ENCODE measurements at regions not wholly inside any gene's neighbourhood (a gene's known extent, or its start where the extent isn't known, plus 50 kb on each side); places are given as distances from the start of the nearest gene placed in this dataset.

DNA sequence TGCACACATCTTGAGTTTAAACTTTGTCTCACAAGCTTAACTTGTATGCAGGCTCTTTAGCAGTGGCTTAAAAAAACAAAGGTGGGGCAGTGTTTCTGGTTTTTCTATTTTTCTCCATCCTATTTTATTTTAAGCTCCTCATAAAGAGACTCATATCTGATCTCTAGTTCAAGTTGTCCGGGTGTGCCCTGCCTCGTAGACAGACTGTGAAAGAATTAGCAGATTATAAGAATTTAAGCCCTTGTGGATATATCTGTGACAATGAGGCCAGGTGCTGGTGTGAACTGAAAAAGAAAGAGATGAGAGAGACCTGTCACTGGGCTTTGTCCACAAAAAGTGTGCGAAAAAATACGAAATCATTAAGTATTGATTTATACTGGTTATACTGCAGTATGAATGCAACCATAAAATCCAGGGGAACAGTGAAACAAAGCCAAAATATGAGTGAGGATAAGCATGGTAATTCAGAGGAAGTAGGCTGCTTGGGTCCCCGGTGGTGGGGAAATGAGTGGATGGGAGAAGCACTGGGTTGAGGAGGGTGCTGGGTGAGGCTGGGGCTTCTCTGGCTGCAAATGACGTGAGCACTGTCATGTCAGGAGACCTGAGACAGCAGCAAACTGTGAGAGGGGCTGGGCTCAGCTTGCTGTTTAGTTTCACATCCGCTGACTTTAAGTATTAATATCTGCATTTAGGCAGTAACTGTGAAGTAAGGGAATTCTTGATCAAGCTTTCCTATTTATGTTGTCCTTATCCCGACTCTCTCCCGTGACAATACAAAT, 179.7 kb upstream of the ANKRD55 start:
- H3K27me3 ChIP-seq: no peaks in the 10 kb centered on the region
- H3K4me1 ChIP-seq: peaks cover 8 to 60% (median 23%) of the 10 kb centered on the region in 4 donors
- no peak overlapping the region for H3K4me3 ChIP-seq
- 58 to 68% (median 61%) methylated on average over 9 of the region's 9 CpGs for WGBS, 5 donors
- no peaks in the 10 kb centered on the region for H3K36me3 ChIP-seq
- TF ChIP-seq CTCF (IDR thresholded peaks at IDR 0.05): no peak
- TF ChIP-seq POLR2A (IDR thresholded peaks at IDR 0.05): no peak
- no peak for TF ChIP-seq POLR2AphosphoS5 (IDR thresholded peaks at IDR 0.05)
- no peak for TF ChIP-seq EP300 (IDR thresholded peaks at IDR 0.05)
- peak overlapping the region in 2 of 5 donors; percentile 31 to 54 for H3K27ac ChIP-seq
- H3K9me3 ChIP-seq: no peaks in the 10 kb centered on the region
- DNase-seq: peak; percentile 41 to 61
- intact Hi-C loops (cut with DNase I; ENCODE audit: low total_unique reads): no loop called here

GRCh38 chr5:56410696-56411095, 177.6 kb upstream of the ANKRD55 start:
- TF ChIP-seq EP300 (IDR thresholded peaks at IDR 0.05): no peak
- no peak for TF ChIP-seq CTCF (IDR thresholded peaks at IDR 0.05)
- TF ChIP-seq POLR2AphosphoS5 (IDR thresholded peaks at IDR 0.05): no peak
- TF ChIP-seq POLR2A (IDR thresholded peaks at IDR 0.05): no peak
- Histone ChIP-seq H3K4me3 (no peak overlapping the region), H3K9me3 (no peaks in the 10 kb centered on the region), H3K36me3 (no peaks in the 10 kb centered on the region), H3K27ac (no peak overlapping the region), H3K27me3 (no peaks in the 10 kb centered on the region), H3K4me1 (peaks cover 8 to 59% (median 22%) of the 10 kb centered on the region in 4 donors)
- DNase-seq: no peak
- 88 to 98% (median 95%) methylated on average over 6 of the region's 6 CpGs for WGBS, 5 donors
- intact Hi-C loops (cut with DNase I; ENCODE audit: low total_unique reads): no loop called here

DNA sequence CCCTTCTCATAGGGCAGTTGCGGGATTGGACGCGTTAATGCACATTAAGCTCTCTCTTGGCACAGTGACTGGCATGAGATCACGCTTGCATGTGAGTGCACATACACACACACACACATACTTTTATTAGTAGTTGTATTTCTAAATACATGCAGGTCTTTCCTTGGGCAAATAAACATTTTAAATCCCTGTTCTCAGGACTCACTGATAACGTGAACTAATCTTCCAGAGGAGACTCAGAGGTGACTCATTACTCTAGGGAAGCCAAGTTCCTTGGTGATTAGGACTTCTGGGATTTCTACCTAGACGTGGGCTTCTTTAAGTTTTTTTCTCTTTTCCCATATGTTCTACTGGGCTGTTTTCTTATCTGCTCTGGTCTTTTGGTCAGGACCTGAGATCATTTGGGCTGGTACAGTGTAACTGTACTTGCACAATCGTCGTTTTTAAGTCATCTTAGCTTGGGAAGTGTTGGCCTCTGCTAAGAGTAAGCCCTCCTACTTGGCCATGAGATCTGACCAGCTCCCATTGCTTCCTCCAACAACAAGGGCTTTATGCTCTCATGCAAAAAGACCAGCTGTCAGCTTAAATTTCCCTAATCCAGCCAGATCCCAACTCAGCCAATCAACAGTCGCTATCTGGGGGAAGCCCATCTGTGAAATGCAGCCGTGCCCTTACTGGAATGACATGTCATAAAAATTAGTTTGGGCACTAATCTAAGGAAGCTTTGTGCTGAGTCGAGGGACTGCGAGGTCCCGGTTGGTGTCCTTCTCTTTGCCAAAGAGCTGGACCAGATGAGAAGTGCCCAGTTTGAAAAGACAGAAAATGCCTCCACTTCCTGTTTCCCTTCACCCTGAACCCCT, 176.4 kb upstream of the ANKRD55 start:
- Histone ChIP-seq H3K4me1 (peaks cover 8 to 59% (median 21%) of the 10 kb centered on the region in 4 donors), H3K27me3 (no peaks in the 10 kb centered on the region), H3K36me3 (no peaks in the 10 kb centered on the region), H3K9me3 (no peaks in the 10 kb centered on the region), H3K27ac (peak overlapping the region; percentile 9 to 74 (median 70)), H3K4me3 (no peak overlapping the region)
- 46 to 54% (median 49%) methylated on average over 13 of the region's 13 CpGs for WGBS, 5 donors
- DNase-seq: peak; percentile 67
- TF ChIP-seq POLR2AphosphoS5 (IDR thresholded peaks at IDR 0.05) (peak in 2 of 3 donors; percentile 49 to 69), EP300 (IDR thresholded peaks at IDR 0.05) (no peak)
- intact Hi-C loops (cut with DNase I; ENCODE audit: low total_unique reads): no loop called here

DNA sequence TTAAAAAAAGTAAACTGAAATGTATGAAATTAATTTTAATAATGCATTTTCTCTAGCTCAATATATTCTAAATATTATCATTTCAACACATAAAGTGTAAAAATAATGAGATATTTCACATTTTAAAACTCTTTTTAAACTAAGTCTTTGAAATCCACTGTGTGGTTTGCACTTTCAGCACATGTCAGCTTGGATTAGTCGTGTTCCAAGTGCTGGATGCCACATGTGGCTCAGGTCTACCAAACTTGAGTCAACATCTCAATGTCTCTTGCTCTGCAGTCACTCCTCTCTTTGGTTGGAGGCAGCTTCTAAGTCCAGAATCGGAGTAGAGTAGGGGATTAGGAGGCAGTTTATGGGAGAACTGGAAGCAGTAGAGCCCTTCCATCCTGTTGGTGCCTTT, 173.7 kb upstream of the ANKRD55 start:
- Histone ChIP-seq H3K4me3 (no peak overlapping the region), H3K4me1 (peaks cover 14 to 65% (median 31%) of the 10 kb centered on the region in 4 donors), H3K27ac (no peak overlapping the region), H3K36me3 (no peaks in the 10 kb centered on the region), H3K9me3 (no peaks in the 10 kb centered on the region), H3K27me3 (no peaks in the 10 kb centered on the region)
- TF ChIP-seq CTCF (IDR thresholded peaks at IDR 0.05) (no peak), EP300 (IDR thresholded peaks at IDR 0.05) (no peak), POLR2AphosphoS5 (IDR thresholded peaks at IDR 0.05) (no peak), POLR2A (IDR thresholded peaks at IDR 0.05) (no peak)
- no peak for DNase-seq
- 74 to 79% (median 78%) methylated on average over 2 of the region's 2 CpGs for WGBS, 5 donors
- intact Hi-C loops (cut with DNase I; ENCODE audit: low total_unique reads): no loop called here

All from stomach (tissue), 8 donors.